AG09309 (cell line): ENCODE measurements at regions not wholly inside any gene's neighbourhood (a gene's known extent, or its start where the extent isn't known, plus 50 kb on each side); places are given as distances from the start of the nearest gene placed in this dataset.

Source experiments
- DNase-seq: peaks from one replicate; pipeline ENCODE4 v3.0.0-alpha.2; 2010; ENCODE audit warnings: low read depth
- H3K4me3 ChIP-seq: 2 replicates; pipeline ENCODE4 v1.5.1; 2011; ENCODE audit warnings: mild to moderate bottlenecking, low read depth, low read length, moderate library complexity; ENCODE audit not compliant: control insufficient read depth
- CTCF ChIP-seq: IDR thresholded peaks from 2 replicates; pipeline ENCODE4 v1.5.1; 2011; ENCODE audit warnings: mild to moderate bottlenecking, low read depth, low read length, inconsistent platforms; ENCODE audit not compliant: insufficient read depth, control insufficient read depth; ENCODE audit errors: missing control alignments

DNA sequence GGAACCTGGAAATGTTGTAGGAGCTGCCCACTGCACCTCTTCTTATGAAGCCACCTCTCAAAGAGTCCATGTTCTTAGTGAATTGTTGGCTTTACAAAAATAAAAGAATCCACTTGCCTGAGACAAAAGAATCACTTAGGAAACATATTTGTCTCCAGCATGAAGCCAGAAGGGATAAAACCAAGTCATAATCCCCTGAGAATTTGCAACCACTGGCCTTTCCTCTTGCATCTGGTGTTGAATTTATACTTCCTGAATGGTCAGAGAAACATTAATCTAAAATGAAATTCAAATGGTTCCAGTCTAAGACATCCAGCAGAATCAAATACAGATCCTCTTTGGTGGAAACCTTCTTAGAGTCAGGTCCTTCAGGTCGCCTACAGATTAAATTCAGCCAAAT is 192.5 kb upstream of the ECI2 start:
- TF ChIP-seq CTCF = no peak
- no peak for DNase-seq
- no peak overlapping the region for H3K4me3 ChIP-seq

DNA sequence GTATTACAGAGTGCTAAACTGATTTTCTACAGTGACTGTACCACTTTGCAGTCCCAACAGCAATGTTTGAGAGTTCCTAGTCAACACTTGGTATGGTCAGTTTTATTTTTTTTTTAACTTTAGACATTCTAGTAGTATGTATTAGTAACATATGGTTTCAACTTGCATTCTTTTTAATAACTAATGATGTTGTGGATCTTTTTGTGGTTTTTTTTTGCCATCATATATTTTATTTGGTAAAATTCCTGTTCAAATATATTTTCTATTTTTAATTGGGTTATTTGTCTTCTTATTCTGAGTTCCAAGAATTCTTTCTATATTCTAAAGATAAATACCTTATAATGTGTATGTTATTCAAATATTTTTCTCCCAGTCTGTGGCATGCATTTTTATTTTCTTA is 189.4 kb upstream of the ECI2 start:
- no peak for TF ChIP-seq CTCF
- no peak overlapping the region for H3K4me3 ChIP-seq

GRCh38 chr6:4323322-4323721 is 187.9 kb upstream of the ECI2 start:
- no peak for TF ChIP-seq CTCF
- no peak for DNase-seq
- H3K4me3 ChIP-seq = no peak overlapping the region

More for the DNA sequence above, 189.4 kb upstream of the ECI2 start:
- no peak for DNase-seq

DNA sequence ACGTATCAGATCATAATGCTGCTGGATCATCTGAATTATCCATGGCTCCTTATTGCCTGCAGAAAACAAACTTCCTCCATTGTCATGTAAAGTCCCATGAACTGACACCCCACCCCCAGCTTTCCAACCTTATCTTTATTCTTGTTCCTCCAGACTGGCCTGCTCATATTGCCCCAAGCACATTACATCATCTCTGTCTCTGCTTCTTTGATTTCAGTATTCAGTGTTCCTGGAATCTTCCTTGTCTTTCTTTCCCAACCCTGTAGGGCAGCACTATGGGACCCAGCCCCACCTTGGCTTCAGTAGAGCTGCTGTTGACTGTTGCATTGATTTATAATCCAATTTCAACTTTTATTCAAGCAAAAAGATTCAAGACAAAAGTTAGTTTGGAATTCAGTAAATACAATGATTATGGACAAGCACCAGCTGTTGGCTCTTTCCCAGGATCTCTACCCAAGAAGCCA is 187.5 kb upstream of the ECI2 start:
- DNase-seq = no peak
- no peak overlapping the region for H3K4me3 ChIP-seq
- no peak for TF ChIP-seq CTCF

- DNase-seq = no peak
- H3K4me3 ChIP-seq = no peak overlapping the region
- no peak for TF ChIP-seq CTCF
Observed at GRCh38 chr6:4322134-4322845, 186.9 kb upstream of the ECI2 start.

- peak; percentile 95 for DNase-seq
- no peak for TF ChIP-seq CTCF
- H3K4me3 ChIP-seq = no peak overlapping the region
Observed at GRCh38 chr6:4320860-4321259, 185.5 kb upstream of the ECI2 start.
